ENCODE measurements at regions not wholly inside any gene's neighbourhood (a gene's known extent, or its start where the extent isn't known, plus 50 kb on each side); places are given as distances from the start of the nearest gene placed in this dataset.
A peak's percentile ranks its signal among the peaks of the same experiment; 100 is the strongest.

DNA sequence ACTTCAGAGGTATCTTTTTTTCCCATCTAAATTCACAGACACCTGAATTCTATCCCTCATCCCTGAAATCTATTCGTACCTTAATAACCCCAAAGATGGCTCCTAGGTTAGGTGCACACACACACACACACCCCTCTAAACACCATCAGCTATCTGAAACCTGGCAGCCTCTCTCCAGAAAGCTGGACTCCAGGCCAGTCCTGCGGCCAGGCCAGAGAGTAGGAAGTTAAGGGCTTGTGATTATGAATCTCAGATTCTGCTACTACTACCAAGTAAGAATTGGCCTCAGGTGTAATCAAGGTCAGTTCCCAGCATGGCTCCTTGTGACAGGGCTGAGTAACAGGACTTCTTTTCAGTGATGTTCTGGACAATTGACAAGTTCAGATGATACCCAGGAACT is 244.2 kb upstream of the SERP2 start:
- intact Hi-C loops (cut with DNase I; ENCODE audit: low total_unique reads) = no loop called here
- H3K36me3 ChIP-seq = no peaks in the 10 kb centered on the region

DNA sequence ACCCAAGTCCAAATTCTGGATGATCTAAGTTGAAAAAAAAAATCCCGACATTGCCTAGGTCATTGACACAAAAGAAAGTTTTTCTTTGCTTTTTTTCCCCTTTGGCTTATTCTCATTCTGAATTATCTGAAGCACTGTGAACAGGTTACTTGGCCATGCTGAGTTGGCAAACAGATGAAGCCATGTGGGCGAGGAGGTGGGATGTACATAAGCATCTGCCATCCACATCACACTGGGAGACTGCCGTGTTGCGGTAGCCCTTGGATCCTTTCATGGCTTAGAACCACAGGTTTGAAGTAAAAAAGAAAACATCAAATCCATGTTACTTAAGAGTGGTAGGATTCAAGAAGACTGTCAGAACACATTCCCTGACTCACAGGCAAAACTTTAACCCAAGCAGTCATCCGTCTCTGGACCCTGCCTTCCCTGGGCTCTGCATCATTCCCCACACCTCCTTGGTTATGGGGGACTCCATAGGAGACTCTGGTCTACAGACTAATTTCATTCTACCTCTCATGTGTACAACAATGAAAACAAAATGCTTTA is 242.5 kb upstream of the SERP2 start:
- no peaks in the 10 kb centered on the region for H3K4me1 ChIP-seq
- H3K9me3 ChIP-seq = no peaks in the 10 kb centered on the region
- intact Hi-C loops (cut with DNase I; ENCODE audit: low total_unique reads) = no loop called here
- H3K27ac ChIP-seq = no peak overlapping the region
- no peak overlapping the region for H3K4me3 ChIP-seq
- H3K36me3 ChIP-seq = no peaks in the 10 kb centered on the region
- no peak for TF ChIP-seq POLR2AphosphoS5 (IDR thresholded peaks at IDR 0.05)
- no peak for TF ChIP-seq POLR2A (IDR thresholded peaks at IDR 0.05)
- TF ChIP-seq, protein P1, sequence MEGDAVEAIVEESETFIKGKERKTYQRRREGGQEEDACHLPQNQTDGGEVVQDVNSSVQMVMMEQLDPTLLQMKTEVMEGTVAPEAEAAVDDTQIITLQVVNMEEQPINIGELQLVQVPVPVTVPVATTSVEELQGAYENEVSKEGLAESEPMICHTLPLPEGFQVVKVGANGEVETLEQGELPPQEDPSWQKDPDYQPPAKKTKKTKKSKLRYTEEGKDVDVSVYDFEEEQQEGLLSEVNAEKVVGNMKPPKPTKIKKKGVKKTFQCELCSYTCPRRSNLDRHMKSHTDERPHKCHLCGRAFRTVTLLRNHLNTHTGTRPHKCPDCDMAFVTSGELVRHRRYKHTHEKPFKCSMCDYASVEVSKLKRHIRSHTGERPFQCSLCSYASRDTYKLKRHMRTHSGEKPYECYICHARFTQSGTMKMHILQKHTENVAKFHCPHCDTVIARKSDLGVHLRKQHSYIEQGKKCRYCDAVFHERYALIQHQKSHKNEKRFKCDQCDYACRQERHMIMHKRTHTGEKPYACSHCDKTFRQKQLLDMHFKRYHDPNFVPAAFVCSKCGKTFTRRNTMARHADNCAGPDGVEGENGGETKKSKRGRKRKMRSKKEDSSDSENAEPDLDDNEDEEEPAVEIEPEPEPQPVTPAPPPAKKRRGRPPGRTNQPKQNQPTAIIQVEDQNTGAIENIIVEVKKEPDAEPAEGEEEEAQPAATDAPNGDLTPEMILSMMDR (IDR thresholded peaks at IDR 0.05) = no peak
- DNase-seq (ENCODE audit: low spot score in 2 of 2) = no peak
- no peaks in the 10 kb centered on the region for H3K27me3 ChIP-seq

More for the DNA sequence above, 244.2 kb upstream of the SERP2 start:
- Histone ChIP-seq H3K27ac (no peak overlapping the region), H3K27me3 (no peaks in the 10 kb centered on the region), H3K4me1 (no peaks in the 10 kb centered on the region), H3K4me3 (no peak overlapping the region), H3K9me3 (no peaks in the 10 kb centered on the region)
- no peak for DNase-seq (ENCODE audit: low spot score in 2 of 2)
- TF ChIP-seq POLR2AphosphoS5 (IDR thresholded peaks at IDR 0.05) = no peak
- TF ChIP-seq POLR2A (IDR thresholded peaks at IDR 0.05) = no peak
- TF ChIP-seq, protein P1 (IDR thresholded peaks at IDR 0.05) = no peak

DNA sequence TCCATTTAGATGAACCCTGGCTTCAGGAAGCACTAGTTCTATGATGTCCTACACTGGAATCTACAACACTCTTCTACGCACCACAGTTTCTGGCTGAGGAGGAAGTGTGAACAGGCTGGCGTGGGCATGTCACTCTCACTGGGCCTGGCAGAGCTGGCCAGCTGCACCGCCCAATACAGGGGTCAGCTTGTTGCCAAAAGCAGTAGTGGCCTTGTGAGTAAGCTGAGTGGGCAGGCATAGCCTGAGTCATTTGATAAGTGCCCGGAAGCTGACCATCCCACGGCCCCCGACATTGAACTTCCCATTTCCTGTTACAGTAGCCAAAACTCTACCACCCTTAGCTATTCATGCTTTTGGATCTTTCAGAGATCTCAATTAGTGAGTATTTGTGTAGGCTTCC is 240.9 kb upstream of the SERP2 start:
- TF ChIP-seq POLR2A (IDR thresholded peaks at IDR 0.05) = no peak
- no peak for TF ChIP-seq POLR2AphosphoS5 (IDR thresholded peaks at IDR 0.05)
- TF ChIP-seq, protein P1 (IDR thresholded peaks at IDR 0.05) = no peak
- Histone ChIP-seq H3K27ac (no peak overlapping the region), H3K9me3 (no peaks in the 10 kb centered on the region), H3K4me1 (no peaks in the 10 kb centered on the region), H3K4me3 (no peak overlapping the region), H3K27me3 (no peaks in the 10 kb centered on the region), H3K36me3 (no peaks in the 10 kb centered on the region)
- intact Hi-C loops (cut with DNase I; ENCODE audit: low total_unique reads) = no loop called here
- DNase-seq (ENCODE audit: low spot score in 2 of 2) = peak in 1 of 2 donors; percentile 30

DNA sequence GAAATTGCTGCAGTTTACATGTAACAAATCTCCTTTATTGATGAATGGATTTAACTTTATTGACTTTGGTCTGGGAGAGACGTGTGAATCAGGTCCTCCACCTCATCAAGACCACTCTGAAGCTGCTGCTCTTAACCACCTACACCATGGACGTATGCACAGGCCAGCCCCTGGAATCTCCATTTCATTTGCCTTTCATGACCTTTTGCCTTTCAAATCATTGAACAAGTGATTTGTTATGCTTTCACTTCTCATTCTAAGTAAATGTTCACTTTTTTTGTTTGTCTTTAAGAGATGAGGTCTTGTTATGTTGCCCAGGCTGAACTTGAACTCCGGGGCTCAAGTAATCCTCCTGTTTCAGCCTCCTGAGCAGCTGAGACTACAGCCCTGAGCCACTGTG is 240.0 kb upstream of the SERP2 start:
- DNase-seq (ENCODE audit: low spot score in 2 of 2) = no peak
- Histone ChIP-seq H3K36me3 (no peaks in the 10 kb centered on the region), H3K9me3 (no peaks in the 10 kb centered on the region), H3K27me3 (no peaks in the 10 kb centered on the region), H3K27ac (no peak overlapping the region), H3K4me3 (no peak overlapping the region), H3K4me1 (no peaks in the 10 kb centered on the region)
- no peak for TF ChIP-seq POLR2A (IDR thresholded peaks at IDR 0.05)
- no peak for TF ChIP-seq POLR2AphosphoS5 (IDR thresholded peaks at IDR 0.05)
- TF ChIP-seq, protein P1 (IDR thresholded peaks at IDR 0.05) = no peak
- intact Hi-C loops (cut with DNase I; ENCODE audit: low total_unique reads) = no loop called here

DNA sequence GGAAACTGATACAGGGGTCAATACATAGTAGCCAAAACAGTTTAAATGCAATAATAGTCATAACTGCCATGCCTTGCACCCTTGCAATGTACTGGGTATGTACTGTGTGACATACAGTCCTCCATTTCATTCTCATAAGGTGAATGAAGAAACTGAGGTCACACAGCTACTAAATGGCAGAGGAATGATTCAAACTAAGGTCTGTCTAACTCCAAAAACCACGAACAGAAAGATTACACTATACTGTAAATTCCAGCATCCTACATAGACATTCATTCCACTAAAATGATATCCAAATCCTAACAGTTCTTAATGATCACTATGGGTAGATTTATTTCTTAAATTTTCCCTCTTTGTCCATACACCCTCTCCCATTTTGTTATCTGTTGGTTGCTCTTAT is 238.1 kb upstream of the SERP2 start:
- no peaks in the 10 kb centered on the region for H3K4me1 ChIP-seq
- H3K4me3 ChIP-seq = no peak overlapping the region
- no peak for DNase-seq (ENCODE audit: low spot score in 2 of 2)
- intact Hi-C loops (cut with DNase I; ENCODE audit: low total_unique reads) = no loop called here
- no peaks in the 10 kb centered on the region for H3K9me3 ChIP-seq
- no peaks in the 10 kb centered on the region for H3K36me3 ChIP-seq
- TF ChIP-seq, protein P1 (IDR thresholded peaks at IDR 0.05) = no peak
- TF ChIP-seq POLR2AphosphoS5 (IDR thresholded peaks at IDR 0.05) (no peak), POLR2A (IDR thresholded peaks at IDR 0.05) (no peak)
- H3K27me3 ChIP-seq = no peaks in the 10 kb centered on the region
- no peak overlapping the region for H3K27ac ChIP-seq
